ENCODE measurements at regions not wholly inside any gene's neighbourhood (a gene's known extent, or its start where the extent isn't known, plus 50 kb on each side); places are given as distances from the start of the nearest gene placed in this dataset.

- TF ChIP-seq SPI1 (IDR thresholded peaks at IDR 0.05; ENCODE audit: borderline replicate concordance, low read depth): no peak
- TF ChIP-seq, protein P1, sequence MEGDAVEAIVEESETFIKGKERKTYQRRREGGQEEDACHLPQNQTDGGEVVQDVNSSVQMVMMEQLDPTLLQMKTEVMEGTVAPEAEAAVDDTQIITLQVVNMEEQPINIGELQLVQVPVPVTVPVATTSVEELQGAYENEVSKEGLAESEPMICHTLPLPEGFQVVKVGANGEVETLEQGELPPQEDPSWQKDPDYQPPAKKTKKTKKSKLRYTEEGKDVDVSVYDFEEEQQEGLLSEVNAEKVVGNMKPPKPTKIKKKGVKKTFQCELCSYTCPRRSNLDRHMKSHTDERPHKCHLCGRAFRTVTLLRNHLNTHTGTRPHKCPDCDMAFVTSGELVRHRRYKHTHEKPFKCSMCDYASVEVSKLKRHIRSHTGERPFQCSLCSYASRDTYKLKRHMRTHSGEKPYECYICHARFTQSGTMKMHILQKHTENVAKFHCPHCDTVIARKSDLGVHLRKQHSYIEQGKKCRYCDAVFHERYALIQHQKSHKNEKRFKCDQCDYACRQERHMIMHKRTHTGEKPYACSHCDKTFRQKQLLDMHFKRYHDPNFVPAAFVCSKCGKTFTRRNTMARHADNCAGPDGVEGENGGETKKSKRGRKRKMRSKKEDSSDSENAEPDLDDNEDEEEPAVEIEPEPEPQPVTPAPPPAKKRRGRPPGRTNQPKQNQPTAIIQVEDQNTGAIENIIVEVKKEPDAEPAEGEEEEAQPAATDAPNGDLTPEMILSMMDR (IDR thresholded peaks at IDR 0.05; ENCODE audit: insufficient read depth, low read length): no peak
Measured at GRCh38 chr7:12993025-12993424, 305.6 kb downstream of the ARL4A start.
